GM10266 (cell line): ENCODE measurements at regions not wholly inside any gene's neighbourhood (a gene's known extent, or its start where the extent isn't known, plus 50 kb on each side); places are given as distances from the start of the nearest gene placed in this dataset.

ENCODE experiments used
- DNase-seq: peaks from one replicate; pipeline ENCODE4 v3.0.0; 2012; ENCODE audit errors: extremely low spot score
- CTCF ChIP-seq: IDR thresholded peaks from 2 replicates; pipeline ENCODE4 v1.5.1; 2012; ENCODE audit warnings: mild to moderate bottlenecking, low read depth; ENCODE audit not compliant: control insufficient read depth, insufficient read depth; ENCODE audit errors: missing control alignments

- no peak for DNase-seq
- no peak for TF ChIP-seq CTCF
Observed at GRCh38 chr2:181404472-181404871, 52.7 kb upstream of the ITGA4 start.

GRCh38 chr2:181407171-181407570 lies 50.0 kb upstream of the ITGA4 start:
- no peak for DNase-seq
- TF ChIP-seq CTCF, result no peak
